Osteocyte (in vitro differentiated cells): ENCODE measurements at regions not wholly inside any gene's neighbourhood (a gene's known extent, or its start where the extent isn't known, plus 50 kb on each side); places are given as distances from the start of the nearest gene placed in this dataset.

Experiments
- DNase-seq: peaks from one replicate; pipeline ENCODE4 v3.0.0; 2021; ENCODE audit warnings: mixed read lengths; ENCODE audit not compliant: unreplicated experiment; ENCODE audit errors: extremely low spot score
- H3K27ac Mint-ChIP-seq: one replicate; pipeline ENCODE4 v1.8.0; 2021; ENCODE audit warnings: mild to moderate bottlenecking, mixed read lengths; ENCODE audit not compliant: unreplicated experiment
- H3K27me3 Mint-ChIP-seq: one replicate; pipeline ENCODE4 v1.8.0; 2021; ENCODE audit warnings: mixed read lengths; ENCODE audit not compliant: unreplicated experiment
- H3K36me3 Mint-ChIP-seq: one replicate; pipeline ENCODE4 v1.8.0; 2021; ENCODE audit warnings: mixed read lengths; ENCODE audit not compliant: unreplicated experiment
- H3K4me1 Mint-ChIP-seq: one replicate; pipeline ENCODE4 v1.8.0; 2021; ENCODE audit warnings: mixed read lengths; ENCODE audit not compliant: unreplicated experiment
- H3K4me3 Mint-ChIP-seq: one replicate; pipeline ENCODE4 v1.8.0; 2021; ENCODE audit warnings: mild to moderate bottlenecking, moderate library complexity, mixed read lengths; ENCODE audit not compliant: unreplicated experiment
- H3K9me3 Mint-ChIP-seq: one replicate; pipeline ENCODE4 v1.8.0; 2021; ENCODE audit warnings: mixed read lengths; ENCODE audit not compliant: unreplicated experiment
- TF ChIP-seq, protein P1 (sequence below): fragments of 200-600 bp; sonication (generic); IDR thresholded peaks from 2 replicates; pipeline ENCODE4 v1.5.0; 2021; ENCODE audit warnings: antibody characterized with exemption, mild to moderate bottlenecking, moderate library complexity

DNA sequence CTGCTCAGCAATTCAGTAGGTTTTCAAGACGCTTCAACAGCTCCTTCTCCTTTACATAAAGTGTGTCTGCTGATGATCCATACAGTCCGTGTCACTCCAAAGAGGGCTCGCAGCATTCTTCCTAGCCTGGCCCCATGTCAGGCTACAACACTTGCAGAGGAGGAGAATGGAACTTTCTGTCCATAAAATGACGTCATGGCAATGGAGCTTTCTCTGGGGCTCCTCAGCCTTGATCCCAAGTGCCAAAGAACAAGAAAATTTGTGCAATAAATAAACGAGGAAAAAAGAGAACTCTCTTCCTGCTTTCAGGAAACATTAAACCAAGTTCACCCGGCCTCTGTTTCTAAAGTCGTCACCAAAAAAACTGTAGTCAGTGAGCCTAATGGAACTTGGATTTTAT is 199.5 kb upstream of the MEIS1 start:
- Mint-ChIP-seq H3K4me3 (no peak overlapping the region), H3K27ac (no peak overlapping the region), H3K9me3 (no peaks in the 10 kb centered on the region), H3K4me1 (no peaks in the 10 kb centered on the region), H3K36me3 (no peaks in the 10 kb centered on the region), H3K27me3 (no peaks in the 10 kb centered on the region)
- no peak for DNase-seq
- TF ChIP-seq, protein P1, sequence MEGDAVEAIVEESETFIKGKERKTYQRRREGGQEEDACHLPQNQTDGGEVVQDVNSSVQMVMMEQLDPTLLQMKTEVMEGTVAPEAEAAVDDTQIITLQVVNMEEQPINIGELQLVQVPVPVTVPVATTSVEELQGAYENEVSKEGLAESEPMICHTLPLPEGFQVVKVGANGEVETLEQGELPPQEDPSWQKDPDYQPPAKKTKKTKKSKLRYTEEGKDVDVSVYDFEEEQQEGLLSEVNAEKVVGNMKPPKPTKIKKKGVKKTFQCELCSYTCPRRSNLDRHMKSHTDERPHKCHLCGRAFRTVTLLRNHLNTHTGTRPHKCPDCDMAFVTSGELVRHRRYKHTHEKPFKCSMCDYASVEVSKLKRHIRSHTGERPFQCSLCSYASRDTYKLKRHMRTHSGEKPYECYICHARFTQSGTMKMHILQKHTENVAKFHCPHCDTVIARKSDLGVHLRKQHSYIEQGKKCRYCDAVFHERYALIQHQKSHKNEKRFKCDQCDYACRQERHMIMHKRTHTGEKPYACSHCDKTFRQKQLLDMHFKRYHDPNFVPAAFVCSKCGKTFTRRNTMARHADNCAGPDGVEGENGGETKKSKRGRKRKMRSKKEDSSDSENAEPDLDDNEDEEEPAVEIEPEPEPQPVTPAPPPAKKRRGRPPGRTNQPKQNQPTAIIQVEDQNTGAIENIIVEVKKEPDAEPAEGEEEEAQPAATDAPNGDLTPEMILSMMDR: no peak

DNA sequence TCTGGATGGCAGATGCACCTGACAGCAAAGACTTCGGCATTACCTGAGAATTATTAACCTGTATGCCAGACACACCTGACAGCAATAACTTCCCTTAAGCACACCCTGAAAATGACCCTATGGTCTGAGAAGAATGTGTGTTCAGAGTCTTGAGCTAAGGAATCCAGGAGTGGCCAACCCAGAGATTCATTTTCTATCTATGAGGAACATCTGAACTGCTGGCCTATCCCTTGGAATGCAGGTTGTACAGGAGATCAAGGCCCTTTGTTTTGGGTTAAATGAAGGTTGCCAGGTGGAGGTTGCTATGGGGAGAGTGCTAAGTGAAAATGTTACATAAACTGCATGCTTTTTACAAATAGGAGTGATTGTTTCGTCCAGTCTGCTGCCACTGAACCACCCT is 200.9 kb upstream of the MEIS1 start:
- TF ChIP-seq, protein P1: no peak
- H3K9me3 Mint-ChIP-seq: no peaks in the 10 kb centered on the region
- no peaks in the 10 kb centered on the region for H3K4me1 Mint-ChIP-seq
- no peaks in the 10 kb centered on the region for H3K36me3 Mint-ChIP-seq
- H3K4me3 Mint-ChIP-seq: no peak overlapping the region
- DNase-seq: no peak
- no peaks in the 10 kb centered on the region for H3K27me3 Mint-ChIP-seq
- no peak overlapping the region for H3K27ac Mint-ChIP-seq

DNA sequence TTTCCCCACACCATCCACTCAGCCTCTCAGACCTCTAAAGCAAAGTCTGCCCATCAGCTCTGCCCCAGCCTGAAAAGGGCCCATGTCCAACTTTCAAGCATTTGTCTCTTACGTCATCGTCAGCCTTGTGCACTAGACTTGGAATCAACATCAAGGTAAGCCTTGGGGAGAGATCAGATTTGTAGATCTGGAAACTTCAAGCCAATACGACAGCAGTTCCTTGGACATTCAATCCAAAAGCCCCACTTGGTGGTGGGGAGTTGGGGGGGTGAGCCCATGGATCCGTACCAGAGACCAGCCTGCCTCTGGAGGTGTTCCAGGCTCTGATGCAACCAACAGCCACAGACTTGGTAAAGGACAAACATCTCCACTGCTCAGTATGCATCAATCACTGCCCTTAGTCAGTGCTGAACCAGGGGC is 206.8 kb upstream of the MEIS1 start:
- Mint-ChIP-seq H3K27ac (no peak overlapping the region), H3K27me3 (no peaks in the 10 kb centered on the region), H3K36me3 (no peaks in the 10 kb centered on the region), H3K9me3 (no peaks in the 10 kb centered on the region), H3K4me1 (no peaks in the 10 kb centered on the region), H3K4me3 (no peak overlapping the region)
- TF ChIP-seq, protein P1: no peak
- DNase-seq: no peak

DNA sequence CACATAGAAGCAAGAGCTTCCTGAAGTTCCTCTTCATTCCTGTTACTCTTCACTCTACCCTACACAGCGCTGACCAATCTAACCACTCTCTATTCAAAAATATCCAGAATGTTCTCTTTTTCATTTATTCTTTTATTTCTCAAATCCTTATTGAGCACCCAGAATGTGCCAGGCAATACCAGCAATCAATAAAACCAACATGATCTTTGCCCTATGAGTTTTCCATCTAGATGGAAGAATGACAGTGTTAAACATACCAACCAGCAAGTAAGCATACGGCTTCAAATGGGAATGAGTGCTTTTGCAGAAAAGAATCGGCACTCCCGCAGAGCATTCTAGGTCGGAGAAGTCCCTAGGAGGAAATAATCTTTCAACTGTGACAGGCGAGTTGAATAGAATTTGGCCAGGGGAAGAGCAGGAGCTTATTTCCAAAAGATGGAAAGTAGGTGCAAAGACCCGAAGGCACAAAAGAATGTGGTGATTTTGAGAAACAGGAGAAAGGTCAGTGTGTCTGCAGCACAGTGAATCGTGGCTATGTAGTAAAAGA is 217.8 kb upstream of the MEIS1 start:
- Mint-ChIP-seq H3K9me3 (peaks cover 10% of the 10 kb centered on the region), H3K4me3 (no peak overlapping the region), H3K36me3 (no peaks in the 10 kb centered on the region), H3K4me1 (no peaks in the 10 kb centered on the region), H3K27ac (no peak overlapping the region), H3K27me3 (no peaks in the 10 kb centered on the region)
- TF ChIP-seq, protein P1: no peak
- DNase-seq: no peak

DNA sequence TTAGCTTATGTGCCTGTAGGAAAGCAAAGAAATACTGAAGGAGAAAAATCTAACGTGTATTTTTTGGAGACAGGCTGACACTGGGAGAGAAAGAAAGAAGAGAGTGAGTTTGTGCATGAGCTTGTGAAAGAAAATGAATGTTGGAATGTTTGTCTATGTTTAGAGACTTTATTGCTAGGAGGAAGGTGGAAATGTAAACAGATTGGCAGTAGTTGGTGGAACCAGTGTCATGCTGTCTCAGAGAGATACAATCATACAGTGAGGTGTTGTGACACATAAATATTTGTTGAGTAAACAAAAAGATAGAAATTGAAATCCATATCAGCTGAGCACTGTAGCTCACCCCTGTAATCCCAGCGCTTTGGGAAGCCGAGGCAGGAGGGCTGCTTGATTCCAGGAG is 222.2 kb upstream of the MEIS1 start:
- no peaks in the 10 kb centered on the region for H3K27me3 Mint-ChIP-seq
- H3K4me3 Mint-ChIP-seq: no peak overlapping the region
- H3K4me1 Mint-ChIP-seq: no peaks in the 10 kb centered on the region
- H3K9me3 Mint-ChIP-seq: peaks cover 10% of the 10 kb centered on the region
- no peak for DNase-seq
- TF ChIP-seq, protein P1: no peak
- H3K36me3 Mint-ChIP-seq: no peaks in the 10 kb centered on the region
- no peak overlapping the region for H3K27ac Mint-ChIP-seq
